Fibroblast of the conjunctiva (primary cell): ENCODE measurements at regions not wholly inside any gene's neighbourhood (a gene's known extent, or its start where the extent isn't known, plus 50 kb on each side); places are given as distances from the start of the nearest gene placed in this dataset.
"Not testable (repeated sequence)": the region's sequence is repeated elsewhere in the genome, so short reads cannot be mapped to it uniquely, and the experiment has no call there.

Source experiments
- DNase-seq: peaks from one replicate; pipeline ENCODE4 v3.0.0-alpha.2; 2010; ENCODE audit warnings: low read depth

- no peak for DNase-seq
Measured at GRCh38 chr18:1849386-1849785, 721.9 kb downstream of the METTL4 start.

DNA sequence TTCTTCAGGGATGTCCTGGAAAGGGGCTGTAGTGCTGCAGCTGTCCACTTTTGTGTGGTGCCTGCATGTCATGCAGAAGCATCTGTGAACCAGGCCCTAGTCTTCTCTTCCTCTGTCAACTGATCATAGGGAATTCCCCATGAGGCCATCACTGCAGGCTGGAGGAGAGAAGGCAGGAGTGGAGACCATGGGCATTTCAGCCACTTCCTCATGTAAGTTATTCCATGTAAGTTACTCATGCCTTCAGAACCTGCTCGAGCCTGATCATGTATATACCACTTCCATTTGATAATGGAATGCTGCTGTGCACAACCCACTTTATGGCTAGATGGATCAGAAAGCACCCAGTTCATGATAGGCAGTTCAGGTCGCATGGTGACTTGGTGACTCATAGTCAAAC lies 714.0 kb downstream of the METTL4 start:
- DNase-seq, result not testable (repeated sequence)

GRCh38 chr18:1861473-1861872 lies 709.8 kb downstream of the METTL4 start:
- no peak for DNase-seq

- no peak for DNase-seq
Measured at GRCh38 chr18:1865869-1866268, 705.4 kb downstream of the METTL4 start.

- no peak for DNase-seq
Measured at GRCh38 chr18:1872274-1872673, 699.0 kb downstream of the METTL4 start.

- no peak for DNase-seq
Measured at GRCh38 chr18:1875219-1875618, 696.1 kb downstream of the METTL4 start.

- DNase-seq, result no peak
Measured at GRCh38 chr18:1884623-1885022, 686.7 kb downstream of the METTL4 start.

DNA sequence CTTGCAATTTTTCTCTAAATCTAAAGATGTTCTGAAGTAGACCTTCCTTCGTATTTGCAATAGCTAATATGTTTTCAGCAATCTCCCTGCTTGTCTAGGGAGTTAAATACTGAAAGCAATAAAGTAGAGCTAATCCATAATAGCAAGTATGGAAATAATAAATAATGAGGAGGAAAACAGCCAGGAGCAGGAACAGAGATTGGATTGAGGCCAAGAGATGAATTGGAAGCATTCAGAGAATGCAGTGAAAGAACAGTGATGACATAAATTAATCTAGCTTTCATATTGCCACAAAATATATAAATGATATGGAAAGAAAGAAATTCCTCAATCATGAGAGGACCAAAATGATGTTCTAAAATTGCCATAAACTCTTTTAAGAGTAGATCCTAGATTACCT lies 679.7 kb downstream of the METTL4 start:
- no peak for DNase-seq

GRCh38 chr18:1892191-1892590 lies 679.1 kb downstream of the METTL4 start:
- DNase-seq, result no peak

GRCh38 chr18:1895456-1896185 lies 675.7 kb downstream of the METTL4 start:
- no peak for DNase-seq

- no peak for DNase-seq
Measured at GRCh38 chr18:1906421-1906820, 664.9 kb downstream of the METTL4 start.

DNA sequence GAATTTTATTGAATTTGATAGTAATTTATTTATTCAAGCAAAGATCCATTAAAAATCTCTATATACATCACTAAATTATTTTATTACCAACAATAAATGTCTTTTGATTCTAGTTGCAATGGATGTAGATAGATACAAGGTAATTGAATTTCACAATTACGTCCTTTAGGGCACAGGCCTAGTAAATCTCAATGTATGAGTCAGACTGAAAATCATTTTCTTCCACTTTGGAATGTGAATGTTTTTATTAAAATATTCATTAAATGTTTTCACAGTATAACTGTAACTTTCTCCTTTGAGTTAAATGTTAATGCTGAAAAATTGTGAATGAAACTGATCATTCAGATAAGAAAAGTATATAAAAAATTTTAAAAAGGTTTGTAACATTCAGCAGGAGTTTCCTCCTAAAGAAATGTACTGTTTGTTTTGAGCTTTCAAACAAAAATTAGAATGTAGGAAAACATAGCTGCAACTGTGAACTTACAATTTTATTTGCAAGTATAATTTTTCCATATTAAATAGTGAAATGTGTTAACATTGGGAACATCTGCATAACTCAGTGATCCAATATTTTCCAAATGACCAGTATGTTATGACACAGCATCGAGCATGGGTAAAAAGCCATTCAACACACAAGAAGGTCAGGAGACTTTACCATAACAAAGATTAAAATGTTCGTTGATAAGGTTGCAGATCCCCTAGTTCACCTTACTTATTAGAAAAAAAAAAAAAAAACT lies 663.7 kb downstream of the METTL4 start:
- no peak for DNase-seq

GRCh38 chr18:1914489-1914888 lies 656.8 kb downstream of the METTL4 start:
- no peak for DNase-seq

GRCh38 chr18:1916869-1917523 lies 654.3 kb downstream of the METTL4 start:
- no peak for DNase-seq

DNA sequence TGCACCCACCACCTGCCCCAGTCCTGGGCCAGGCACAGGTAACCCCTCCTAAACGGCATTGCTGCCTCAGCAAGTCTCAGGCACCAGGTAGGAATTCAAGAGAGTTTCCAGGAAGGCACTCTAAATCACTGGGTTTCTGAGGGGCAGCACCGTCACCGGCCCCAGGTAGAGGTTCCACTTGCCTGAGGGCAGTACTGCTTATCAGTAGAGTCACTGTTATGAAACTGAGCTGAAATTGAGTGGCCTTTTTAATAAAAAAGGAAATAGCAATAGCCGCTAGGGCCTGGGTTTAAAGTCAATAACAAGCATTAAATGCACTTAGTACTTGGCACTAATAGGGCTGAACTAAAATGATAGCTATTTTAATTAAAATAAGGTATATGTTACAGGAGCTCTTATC lies 653.7 kb downstream of the METTL4 start:
- no peak for DNase-seq

GRCh38 chr18:1922066-1922465 lies 649.2 kb downstream of the METTL4 start:
- DNase-seq, result no peak

DNA sequence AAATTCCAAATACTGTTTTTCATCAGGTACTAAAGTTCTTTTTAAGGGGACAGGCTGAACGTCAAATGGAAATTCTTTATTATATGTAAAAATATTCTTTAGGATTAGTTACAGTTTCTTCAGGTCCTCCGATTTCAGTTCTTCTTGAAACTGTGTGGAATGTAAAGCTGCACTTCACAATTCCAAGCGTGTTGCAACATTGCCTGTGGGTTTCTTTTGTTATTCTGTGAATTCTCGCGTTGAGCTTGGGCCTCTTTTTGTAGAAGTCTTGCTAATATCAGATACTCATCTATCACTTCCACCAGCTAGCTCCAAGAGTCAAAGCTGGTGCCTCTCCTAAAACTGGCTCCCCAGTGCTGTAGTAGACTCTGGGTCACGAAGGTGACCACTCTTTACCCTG lies 642.6 kb downstream of the METTL4 start:
- no peak for DNase-seq

DNA sequence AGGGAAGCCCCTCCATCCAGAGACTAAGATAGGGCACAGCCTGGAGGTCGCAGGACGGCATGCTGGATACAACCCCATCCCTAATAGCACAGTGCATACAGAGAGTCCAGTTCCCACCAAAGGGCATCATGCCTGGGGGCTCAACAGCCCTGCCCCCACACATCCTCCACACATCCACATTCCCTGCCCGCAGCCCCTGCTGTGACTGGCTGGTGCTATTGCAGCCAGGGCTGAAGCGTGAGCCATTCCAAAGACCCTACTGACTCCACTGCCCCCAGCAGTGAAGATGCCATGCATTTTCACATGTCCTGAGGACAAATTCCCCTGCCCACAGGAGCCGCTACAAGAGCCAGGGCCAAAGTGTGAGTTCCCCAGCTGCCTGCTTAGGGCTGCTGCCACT lies 641.6 kb downstream of the METTL4 start:
- DNase-seq, result no peak

DNA sequence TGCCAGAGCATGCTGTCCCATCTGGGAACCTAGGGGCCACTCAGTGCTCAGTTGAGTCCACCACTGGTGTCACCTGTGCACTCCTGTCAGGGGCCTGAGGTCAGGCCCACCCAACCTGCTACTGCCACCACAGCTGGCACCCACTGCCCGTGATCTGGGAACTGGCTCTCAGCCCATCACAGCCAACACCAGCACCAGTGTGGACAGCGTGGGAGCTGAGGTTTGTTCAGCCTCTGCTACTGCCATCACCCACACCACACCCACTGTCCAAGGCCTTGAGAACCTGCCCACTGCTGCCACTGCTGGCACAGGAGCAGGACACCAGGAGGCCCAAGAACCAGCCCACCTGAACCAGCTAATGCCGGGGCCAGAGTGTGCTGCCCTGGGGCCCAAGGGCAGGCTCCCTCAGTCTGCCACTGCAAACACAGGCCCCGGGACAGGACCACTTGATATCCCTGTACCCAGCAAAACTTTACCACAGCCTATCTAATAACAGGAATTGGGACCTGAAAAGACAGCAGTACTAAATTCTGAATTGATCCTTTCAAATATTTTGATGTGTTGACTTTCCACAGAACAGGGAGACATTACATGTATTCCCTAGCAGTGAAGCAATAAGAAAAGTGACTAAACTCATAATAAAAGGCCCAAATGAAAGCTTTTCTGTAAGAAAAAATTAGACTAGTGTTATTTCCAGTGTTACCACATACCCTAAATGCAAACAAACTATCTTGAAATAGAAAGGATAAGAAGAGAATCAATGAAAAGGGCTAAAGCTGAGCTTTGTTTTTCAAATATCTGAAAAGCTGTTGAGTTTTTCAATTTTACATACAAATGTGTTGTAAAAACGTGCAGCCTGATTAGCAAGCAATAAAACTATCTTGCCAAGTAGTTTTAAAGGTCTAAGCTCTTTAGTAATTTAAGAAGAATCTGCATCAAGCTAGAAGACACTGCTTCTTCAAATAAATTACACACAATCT lies 640.7 kb downstream of the METTL4 start:
- no peak for DNase-seq

- no peak for DNase-seq
Measured at GRCh38 chr18:1952486-1952885, 618.8 kb downstream of the METTL4 start.

DNA sequence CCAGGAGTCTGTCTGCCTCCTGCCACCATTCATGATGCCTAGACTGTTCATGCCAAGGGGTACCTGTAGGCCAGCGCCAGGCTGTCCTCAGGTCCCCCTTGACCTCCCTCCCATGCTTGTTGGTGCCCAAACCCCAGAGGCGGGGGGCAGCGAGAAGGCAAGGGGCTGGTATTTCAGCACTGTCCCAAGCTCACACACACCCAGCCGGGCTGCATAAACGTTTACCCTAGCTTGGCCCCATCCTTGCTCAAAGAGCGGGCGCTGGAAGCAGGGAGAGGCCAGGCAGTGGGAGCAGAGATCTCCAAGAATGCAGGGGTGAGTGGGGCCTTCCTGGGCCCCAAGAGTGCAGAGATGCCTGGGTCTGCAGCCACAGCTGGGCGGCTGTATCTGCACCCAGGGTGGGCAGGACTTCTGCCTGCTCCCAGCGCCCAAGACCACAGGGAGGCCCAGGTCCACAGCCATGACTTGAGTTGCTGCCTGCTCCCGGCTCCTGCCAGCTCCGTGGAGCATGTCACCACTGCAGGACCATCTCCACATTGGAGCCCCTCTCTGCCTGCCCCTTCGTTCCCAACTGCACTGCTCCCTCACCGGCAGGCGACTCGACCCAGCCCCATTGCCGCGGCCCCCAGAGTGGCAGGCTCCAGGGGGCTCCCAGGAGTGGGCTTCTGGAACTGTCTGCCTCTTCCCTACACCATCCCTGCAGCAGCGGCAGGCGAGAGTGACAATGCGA lies 616.6 kb downstream of the METTL4 start:
- DNase-seq, result no peak
